DOHH2 (cell line): ENCODE measurements at regions not wholly inside any gene's neighbourhood (a gene's known extent, or its start where the extent isn't known, plus 50 kb on each side); places are given as distances from the start of the nearest gene placed in this dataset.

ENCODE experiments used
- H3F3A ChIP-seq: fragments of 200-600 bp; sonication (generic), shearing (Covaris generic); 2 replicates; pipeline ENCODE4 v1.6.0; 2016; ENCODE audit warnings: antibody characterized with exemption, mild to moderate bottlenecking; ENCODE audit not compliant: control insufficient read depth, insufficient read depth
- H3K27ac ChIP-seq: fragments of 200-600 bp; sonication (generic); 2 replicates; pipeline ENCODE4 v1.5.1; 2014; ENCODE audit warnings: low read depth, mild to moderate bottlenecking, low read length, moderate library complexity
- H3K27me3 ChIP-seq: fragments of 200-600 bp; sonication (generic); 2 replicates; pipeline ENCODE4 v1.6.1; 2014; ENCODE audit warnings: mild to moderate bottlenecking, low read length, mixed read lengths; ENCODE audit not compliant: control insufficient read depth
- H3K36me3 ChIP-seq: fragments of 200-600 bp; sonication (generic); 2 replicates; pipeline ENCODE4 v1.6.1; 2014; ENCODE audit warnings: mild to moderate bottlenecking, low read length, moderate library complexity, mixed read lengths; ENCODE audit not compliant: control insufficient read depth
- H3K4me1 ChIP-seq: fragments of 200-600 bp; sonication (generic); 2 replicates; pipeline ENCODE4 v1.6.1; 2014; ENCODE audit warnings: mild to moderate bottlenecking, low read length, mixed read lengths; ENCODE audit not compliant: control insufficient read depth
- H3K4me2 ChIP-seq: fragments of 200-600 bp; sonication (generic); 2 replicates; pipeline ENCODE4 v1.6.0; 2014; ENCODE audit warnings: mild to moderate bottlenecking, low read length, moderate library complexity
- H3K4me3 ChIP-seq: fragments of 200-600 bp; sonication (generic); 2 replicates; pipeline ENCODE4 v1.5.1; 2014; ENCODE audit warnings: mild to moderate bottlenecking, low read length, mixed read lengths
- H3K79me2 ChIP-seq: fragments of 200-600 bp; sonication (generic); 2 replicates; pipeline ENCODE4 v1.6.1; 2014; ENCODE audit warnings: mild to moderate bottlenecking, low read length, mixed read lengths; ENCODE audit not compliant: control insufficient read depth
- H3K9me2 ChIP-seq: fragments of 200-600 bp; sonication (generic); replicated peaks from 2 replicates; pipeline ENCODE4 v1.6.1; 2014; ENCODE audit warnings: mild to moderate bottlenecking, low read length, mixed read lengths; ENCODE audit not compliant: control insufficient read depth
- H3K9me3 ChIP-seq: fragments of 200-600 bp; sonication (generic); 2 replicates; pipeline ENCODE4 v1.6.1; 2014; ENCODE audit warnings: antibody characterized with exemption, low read length, mixed read lengths; ENCODE audit not compliant: control insufficient read depth, insufficient read depth
- H4K20me1 ChIP-seq: fragments of 200-600 bp; sonication (generic); 2 replicates; pipeline ENCODE4 v1.6.0; 2014; ENCODE audit warnings: low read depth, mild to moderate bottlenecking, antibody characterized with exemption, low read length, moderate library complexity; ENCODE audit not compliant: control insufficient read depth, insufficient read depth
- EZH2phosphoT487 ChIP-seq: fragments of 200-600 bp; sonication (generic); IDR thresholded peaks from 2 replicates; pipeline ENCODE4 v1.6.1; 2017; ENCODE audit warnings: borderline replicate concordance, mild to moderate bottlenecking, antibody characterized with exemption, low read length, moderate library complexity, mixed read lengths
- TF ChIP-seq, protein P1 (sequence below): fragments of 200-600 bp; sonication (generic); IDR thresholded peaks from one replicate; pipeline ENCODE4 v1.5.1; 2014; ENCODE audit warnings: antibody characterized with exemption, mild to moderate bottlenecking, low read depth, low read length; ENCODE audit not compliant: poor library complexity, severe bottlenecking

DNA sequence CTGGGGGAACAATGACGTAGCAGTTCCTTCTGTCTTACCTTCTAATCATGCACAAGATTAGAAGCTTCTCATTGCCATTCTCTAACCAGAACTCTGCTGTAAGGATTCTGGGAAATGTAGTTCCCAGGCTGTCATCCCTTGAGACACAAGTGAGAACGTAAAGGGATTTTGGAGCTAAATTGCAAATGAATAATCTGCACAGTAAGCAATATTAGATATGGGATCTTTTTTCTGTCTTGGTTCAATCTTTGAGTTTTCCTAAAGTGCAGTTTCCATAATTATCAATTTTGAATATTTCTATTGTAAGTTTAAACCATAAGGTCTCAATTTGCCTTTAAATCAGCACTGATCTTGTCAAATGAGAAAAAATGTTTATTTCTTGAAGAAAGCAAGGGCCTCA, 189.7 kb upstream of the PLPPR1 start:
- H3F3A ChIP-seq: no peaks in the 10 kb centered on the region
- H3K27me3 ChIP-seq: no peaks in the 10 kb centered on the region
- H3K36me3 ChIP-seq: no peaks in the 10 kb centered on the region
- H3K4me2 ChIP-seq: no peak overlapping the region
- no peaks in the 10 kb centered on the region for H4K20me1 ChIP-seq
- no peak overlapping the region for H3K4me3 ChIP-seq
- H3K9me2 ChIP-seq: no peaks in the 10 kb centered on the region
- no peaks in the 10 kb centered on the region for H3K9me3 ChIP-seq
- TF ChIP-seq, protein P1, sequence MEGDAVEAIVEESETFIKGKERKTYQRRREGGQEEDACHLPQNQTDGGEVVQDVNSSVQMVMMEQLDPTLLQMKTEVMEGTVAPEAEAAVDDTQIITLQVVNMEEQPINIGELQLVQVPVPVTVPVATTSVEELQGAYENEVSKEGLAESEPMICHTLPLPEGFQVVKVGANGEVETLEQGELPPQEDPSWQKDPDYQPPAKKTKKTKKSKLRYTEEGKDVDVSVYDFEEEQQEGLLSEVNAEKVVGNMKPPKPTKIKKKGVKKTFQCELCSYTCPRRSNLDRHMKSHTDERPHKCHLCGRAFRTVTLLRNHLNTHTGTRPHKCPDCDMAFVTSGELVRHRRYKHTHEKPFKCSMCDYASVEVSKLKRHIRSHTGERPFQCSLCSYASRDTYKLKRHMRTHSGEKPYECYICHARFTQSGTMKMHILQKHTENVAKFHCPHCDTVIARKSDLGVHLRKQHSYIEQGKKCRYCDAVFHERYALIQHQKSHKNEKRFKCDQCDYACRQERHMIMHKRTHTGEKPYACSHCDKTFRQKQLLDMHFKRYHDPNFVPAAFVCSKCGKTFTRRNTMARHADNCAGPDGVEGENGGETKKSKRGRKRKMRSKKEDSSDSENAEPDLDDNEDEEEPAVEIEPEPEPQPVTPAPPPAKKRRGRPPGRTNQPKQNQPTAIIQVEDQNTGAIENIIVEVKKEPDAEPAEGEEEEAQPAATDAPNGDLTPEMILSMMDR: no peak
- no peak for TF ChIP-seq EZH2phosphoT487
- no peaks in the 10 kb centered on the region for H3K4me1 ChIP-seq
- no peak overlapping the region for H3K27ac ChIP-seq
- no peaks in the 10 kb centered on the region for H3K79me2 ChIP-seq

DNA sequence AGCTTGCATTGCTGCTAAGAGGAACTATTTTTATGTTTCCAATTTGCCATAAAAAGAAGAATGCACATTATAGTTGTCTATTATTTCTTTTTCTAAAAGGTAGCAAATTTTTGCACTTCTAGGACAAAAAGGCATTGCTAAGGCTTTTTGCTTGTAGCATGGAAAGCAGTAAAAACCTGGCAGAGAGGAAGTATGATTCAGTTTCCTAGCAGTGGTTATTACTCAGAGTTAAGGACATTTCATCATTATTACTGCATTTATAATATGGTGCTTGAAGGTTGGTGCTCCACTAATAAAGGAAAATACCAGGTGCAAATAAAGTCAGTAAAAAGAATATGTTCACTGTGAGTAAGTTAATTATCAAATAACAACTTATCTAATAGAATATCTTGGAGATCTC, 179.8 kb upstream of the PLPPR1 start:
- Histone ChIP-seq H3K79me2 (no peaks in the 10 kb centered on the region), H3F3A (no peaks in the 10 kb centered on the region), H3K27ac (no peak overlapping the region), H3K4me2 (no peak overlapping the region), H3K4me1 (no peaks in the 10 kb centered on the region), H3K9me2 (no peaks in the 10 kb centered on the region), H3K36me3 (no peaks in the 10 kb centered on the region), H3K9me3 (no peaks in the 10 kb centered on the region), H4K20me1 (no peaks in the 10 kb centered on the region), H3K4me3 (no peak overlapping the region), H3K27me3 (no peaks in the 10 kb centered on the region)
- no peak for TF ChIP-seq EZH2phosphoT487
- TF ChIP-seq, protein P1: no peak

DNA sequence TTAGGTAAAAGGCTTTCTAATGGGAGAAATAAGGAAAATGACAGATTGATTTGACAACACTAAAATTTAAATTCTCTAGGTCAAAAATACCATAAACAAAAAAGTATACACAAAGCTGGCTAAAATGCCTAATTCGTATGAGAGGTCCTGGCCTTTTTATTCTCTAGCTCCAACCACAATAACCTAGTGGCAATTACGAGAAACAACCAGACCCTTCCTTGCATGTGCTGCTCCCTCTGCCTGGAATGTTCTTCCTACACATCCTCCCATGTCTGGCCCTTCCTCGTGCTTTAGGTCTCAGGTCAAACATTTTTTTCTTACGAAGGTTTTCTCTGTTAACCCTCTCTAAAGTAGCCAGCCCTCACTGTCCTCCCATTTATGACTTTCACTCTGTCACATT, 176.4 kb upstream of the PLPPR1 start:
- no peak overlapping the region for H3K4me2 ChIP-seq
- TF ChIP-seq, protein P1: no peak
- no peak for TF ChIP-seq EZH2phosphoT487
- no peaks in the 10 kb centered on the region for H4K20me1 ChIP-seq
- H3K27me3 ChIP-seq: no peaks in the 10 kb centered on the region
- no peaks in the 10 kb centered on the region for H3K4me1 ChIP-seq
- no peaks in the 10 kb centered on the region for H3F3A ChIP-seq
- no peaks in the 10 kb centered on the region for H3K79me2 ChIP-seq
- no peaks in the 10 kb centered on the region for H3K9me3 ChIP-seq
- no peaks in the 10 kb centered on the region for H3K9me2 ChIP-seq
- H3K27ac ChIP-seq: no peak overlapping the region
- H3K4me3 ChIP-seq: no peak overlapping the region
- H3K36me3 ChIP-seq: no peaks in the 10 kb centered on the region

DNA sequence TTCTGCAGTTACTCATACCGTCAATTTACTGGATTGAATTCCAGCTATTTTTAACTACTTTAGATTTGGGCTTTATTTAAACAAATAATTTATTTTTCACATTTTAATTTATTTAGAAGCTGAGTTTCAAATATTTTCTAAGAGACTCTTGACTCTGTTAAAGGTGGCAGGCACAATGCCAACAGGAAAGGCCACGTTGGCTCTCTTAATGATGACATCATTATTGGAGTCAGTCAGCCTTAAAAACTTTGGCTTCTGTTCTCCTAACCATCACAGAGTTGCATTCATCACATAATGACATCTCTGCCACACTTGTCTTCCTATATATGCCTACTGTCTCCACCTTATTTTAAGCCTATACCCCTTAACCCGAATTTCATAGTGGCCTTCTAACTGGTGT, 172.3 kb upstream of the PLPPR1 start:
- no peaks in the 10 kb centered on the region for H3K79me2 ChIP-seq
- H3F3A ChIP-seq: no peaks in the 10 kb centered on the region
- H3K4me1 ChIP-seq: no peaks in the 10 kb centered on the region
- H3K9me2 ChIP-seq: no peaks in the 10 kb centered on the region
- no peaks in the 10 kb centered on the region for H3K27me3 ChIP-seq
- no peak overlapping the region for H3K4me2 ChIP-seq
- H3K4me3 ChIP-seq: no peak overlapping the region
- no peaks in the 10 kb centered on the region for H3K36me3 ChIP-seq
- no peak for TF ChIP-seq EZH2phosphoT487
- TF ChIP-seq, protein P1: no peak
- H4K20me1 ChIP-seq: no peaks in the 10 kb centered on the region
- no peak overlapping the region for H3K27ac ChIP-seq
- H3K9me3 ChIP-seq: no peaks in the 10 kb centered on the region
